NT2/D1 (cell line): ENCODE measurements at regions not wholly inside any gene's neighbourhood (a gene's known extent, or its start where the extent isn't known, plus 50 kb on each side); places are given as distances from the start of the nearest gene placed in this dataset.

Experiments used
- DNase-seq: peaks from one replicate; pipeline ENCODE4 v3.0.0-alpha.2; 2011; ENCODE audit warnings: low read depth, low spot score
- H3K27me3 ChIP-seq: 2 replicates; pipeline ENCODE4 v1.6.0; 2011; ENCODE audit warnings: mild to moderate bottlenecking; ENCODE audit not compliant: insufficient read length, insufficient read depth
- H3K36me3 ChIP-seq: 2 replicates; pipeline ENCODE4 v1.6.1; 2011; ENCODE audit warnings: mild to moderate bottlenecking, low read length, mixed read lengths; ENCODE audit not compliant: insufficient read depth, insufficient read length
- H3K4me1 ChIP-seq: 2 replicates; pipeline ENCODE4 v1.5.1; 2011; ENCODE audit not compliant: insufficient read depth, insufficient read length
- H3K4me3 ChIP-seq: 2 replicates; pipeline ENCODE4 v1.5.1; 2011; ENCODE audit warnings: low read depth; ENCODE audit not compliant: insufficient read length
- H3K9ac ChIP-seq: 2 replicates; pipeline ENCODE4 v1.6.0; 2011; ENCODE audit warnings: low read depth; ENCODE audit not compliant: insufficient read length
- H3K9me3 ChIP-seq: 2 replicates; pipeline ENCODE4 v1.5.1; 2011; ENCODE audit warnings: mild to moderate bottlenecking, low read length; ENCODE audit not compliant: insufficient read depth
- SUZ12 ChIP-seq: IDR thresholded peaks from 2 replicates; pipeline ENCODE4 v1.6.1; 2011; ENCODE audit not compliant: insufficient read length, insufficient read depth; ENCODE audit errors: extremely low read depth
- YY1 ChIP-seq: IDR thresholded peaks from 2 replicates; pipeline ENCODE4 v1.6.1; 2011; ENCODE audit not compliant: insufficient read length, insufficient read depth
- ZNF274 ChIP-seq: IDR thresholded peaks from 2 replicates; pipeline ENCODE4 v1.6.1; 2011; ENCODE audit warnings: mild to moderate bottlenecking, low read depth, low read length

- no peaks in the 10 kb centered on the region for H3K9me3 ChIP-seq
- TF ChIP-seq YY1 (no peak), ZNF274 (no peak), SUZ12 (no peak)
- H3K4me1 ChIP-seq = no peaks in the 10 kb centered on the region
- H3K4me3 ChIP-seq = no peak overlapping the region
- H3K9ac ChIP-seq = no peak overlapping the region
- no peaks in the 10 kb centered on the region for H3K27me3 ChIP-seq
- no peak for DNase-seq
- H3K36me3 ChIP-seq = no peaks in the 10 kb centered on the region
Measured at GRCh38 chr6:78438135-78438534, 429.2 kb upstream of the IRAK1BP1 start.

GRCh38 chr6:78460711-78461110 lies 406.6 kb upstream of the IRAK1BP1 start:
- no peak for DNase-seq

DNA sequence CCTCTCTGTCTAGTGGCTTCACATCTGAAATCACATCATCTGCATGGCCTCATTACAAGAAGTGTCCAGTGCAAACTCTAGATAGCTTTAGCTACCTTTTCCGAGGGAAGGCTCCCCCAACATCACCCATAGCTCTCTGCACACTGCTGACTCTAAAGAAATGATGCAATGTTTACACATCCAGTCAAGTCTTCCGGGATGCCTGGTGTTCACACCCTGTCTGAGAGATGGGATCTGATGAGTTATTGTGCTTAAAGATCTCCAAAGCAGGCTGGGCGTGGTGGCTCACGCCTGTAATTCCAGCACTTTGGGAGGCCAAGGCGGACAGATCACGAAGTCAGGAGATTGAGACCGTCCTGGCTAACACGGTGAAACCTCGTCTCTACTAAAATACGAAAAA lies 404.6 kb upstream of the IRAK1BP1 start:
- no peak overlapping the region for H3K9ac ChIP-seq
- no peak for TF ChIP-seq YY1
- no peak for TF ChIP-seq ZNF274
- TF ChIP-seq SUZ12 = no peak
- no peaks in the 10 kb centered on the region for H3K36me3 ChIP-seq
- no peaks in the 10 kb centered on the region for H3K27me3 ChIP-seq
- no peak overlapping the region for H3K4me3 ChIP-seq
- no peak for DNase-seq
- no peaks in the 10 kb centered on the region for H3K4me1 ChIP-seq
- H3K9me3 ChIP-seq = no peaks in the 10 kb centered on the region; the same call in 1 of the 2 replicates

More at GRCh38 chr6:78460711-78461110, 406.6 kb upstream of the IRAK1BP1 start:
- no peaks in the 10 kb centered on the region for H3K27me3 ChIP-seq
- H3K4me3 ChIP-seq = no peak overlapping the region
- H3K9ac ChIP-seq = no peak overlapping the region
- TF ChIP-seq YY1 (no peak), ZNF274 (no peak)
- no peaks in the 10 kb centered on the region for H3K36me3 ChIP-seq
- H3K9me3 ChIP-seq = no peaks in the 10 kb centered on the region
- no peaks in the 10 kb centered on the region for H3K4me1 ChIP-seq

- H3K9ac ChIP-seq = no peak overlapping the region
- no peak for DNase-seq
- H3K36me3 ChIP-seq = no peaks in the 10 kb centered on the region
- no peak overlapping the region for H3K4me3 ChIP-seq
- H3K9me3 ChIP-seq = no peaks in the 10 kb centered on the region; the same call in 1 of the 2 replicates
- no peaks in the 10 kb centered on the region for H3K4me1 ChIP-seq
- no peak for TF ChIP-seq ZNF274
- TF ChIP-seq YY1 = no peak
- TF ChIP-seq SUZ12 = no peak
- H3K27me3 ChIP-seq = no peaks in the 10 kb centered on the region
Measured at GRCh38 chr6:78465059-78465634, 402.2 kb upstream of the IRAK1BP1 start.

- no peak for DNase-seq
- H3K4me3 ChIP-seq = no peak overlapping the region
Measured at GRCh38 chr6:78476561-78476960, 390.8 kb upstream of the IRAK1BP1 start.

DNA sequence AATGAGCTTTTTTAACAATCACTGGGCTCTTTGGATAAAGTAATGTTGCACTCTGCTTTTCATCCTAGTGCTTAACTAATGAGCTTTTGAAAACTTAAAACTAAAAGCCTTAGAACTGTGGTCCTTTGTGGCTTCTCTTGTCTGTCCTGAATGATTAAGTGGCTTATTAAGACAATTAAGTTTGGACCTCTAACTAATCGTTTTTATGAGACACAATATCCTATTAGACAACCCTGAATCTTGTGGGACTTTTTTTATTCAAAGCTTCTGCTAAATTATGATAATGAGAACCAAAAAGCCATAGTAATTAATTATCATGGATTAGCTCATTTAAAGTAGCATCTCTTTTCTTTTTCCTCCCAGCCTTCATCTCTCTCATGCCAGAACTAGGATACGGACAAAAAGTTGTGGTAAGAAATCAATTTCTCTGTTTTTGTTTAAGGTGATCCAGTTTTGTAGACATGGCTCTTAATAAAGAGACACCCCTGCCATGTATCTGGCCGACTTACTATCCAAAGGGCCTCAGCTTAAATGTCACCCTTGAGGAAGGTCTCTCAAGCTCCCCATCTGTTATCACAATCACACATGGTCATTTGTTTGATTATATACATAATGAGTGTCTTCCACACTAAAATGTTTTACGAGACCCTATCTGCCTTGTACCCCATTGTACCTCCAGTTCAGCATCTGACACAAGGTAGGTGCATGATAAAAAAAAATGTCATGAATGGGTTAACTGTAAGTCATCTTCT lies 384.4 kb upstream of the IRAK1BP1 start:
- Histone ChIP-seq H3K27me3 (no peaks in the 10 kb centered on the region), H3K9ac (no peak overlapping the region), H3K36me3 (no peaks in the 10 kb centered on the region), H3K9me3 (no peaks in the 10 kb centered on the region), H3K4me1 (no peaks in the 10 kb centered on the region), H3K4me3 (no peak overlapping the region)
- TF ChIP-seq YY1 = no peak
- no peak for DNase-seq

More at GRCh38 chr6:78476561-78476960, 390.8 kb upstream of the IRAK1BP1 start:
- no peaks in the 10 kb centered on the region for H3K27me3 ChIP-seq
- no peaks in the 10 kb centered on the region for H3K9me3 ChIP-seq
- no peak overlapping the region for H3K9ac ChIP-seq
- H3K36me3 ChIP-seq = no peaks in the 10 kb centered on the region
- H3K4me1 ChIP-seq = no peaks in the 10 kb centered on the region
- no peak for TF ChIP-seq SUZ12
- no peak for TF ChIP-seq YY1
- no peak for TF ChIP-seq ZNF274

DNA sequence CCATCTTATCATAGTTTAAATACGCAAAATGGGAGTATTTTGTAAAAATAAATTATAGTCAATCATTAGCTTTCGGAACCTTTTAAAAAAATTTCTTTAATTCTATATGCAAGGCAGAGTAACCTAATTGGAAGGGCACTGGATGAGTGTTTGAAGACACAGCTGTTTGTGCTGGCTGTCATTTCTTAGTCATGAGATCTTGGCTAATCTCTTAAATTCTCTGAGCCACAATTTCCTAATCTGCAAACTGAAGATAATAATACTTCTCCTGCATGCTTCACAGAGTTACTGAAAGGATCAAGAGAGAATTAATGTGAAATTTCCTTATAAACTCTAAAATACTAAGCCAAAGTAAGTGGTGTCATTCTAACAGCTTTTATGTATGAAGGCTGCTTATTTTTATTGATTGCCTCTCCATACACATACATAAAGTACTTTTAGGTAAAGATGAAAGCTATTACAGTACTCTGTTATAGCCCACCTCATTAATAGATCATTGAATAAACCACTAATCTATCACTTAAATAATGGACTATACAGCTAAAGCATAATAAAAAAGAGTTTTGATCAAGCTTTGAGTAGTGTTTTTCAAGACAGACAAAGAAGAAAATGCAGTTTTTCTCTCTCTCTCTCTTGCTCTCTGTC lies 383.7 kb upstream of the IRAK1BP1 start:
- H3K4me3 ChIP-seq = no peak overlapping the region
- TF ChIP-seq ZNF274 (no peak), YY1 (no peak), SUZ12 (no peak)
- no peak overlapping the region for H3K9ac ChIP-seq
- H3K4me1 ChIP-seq = no peaks in the 10 kb centered on the region
- no peaks in the 10 kb centered on the region for H3K9me3 ChIP-seq
- no peak for DNase-seq
- no peaks in the 10 kb centered on the region for H3K27me3 ChIP-seq
- H3K36me3 ChIP-seq = no peaks in the 10 kb centered on the region
